ENCODE measurements at regions not wholly inside any gene's neighbourhood (a gene's known extent, or its start where the extent isn't known, plus 50 kb on each side); places are given as distances from the start of the nearest gene placed in this dataset.

DNA sequence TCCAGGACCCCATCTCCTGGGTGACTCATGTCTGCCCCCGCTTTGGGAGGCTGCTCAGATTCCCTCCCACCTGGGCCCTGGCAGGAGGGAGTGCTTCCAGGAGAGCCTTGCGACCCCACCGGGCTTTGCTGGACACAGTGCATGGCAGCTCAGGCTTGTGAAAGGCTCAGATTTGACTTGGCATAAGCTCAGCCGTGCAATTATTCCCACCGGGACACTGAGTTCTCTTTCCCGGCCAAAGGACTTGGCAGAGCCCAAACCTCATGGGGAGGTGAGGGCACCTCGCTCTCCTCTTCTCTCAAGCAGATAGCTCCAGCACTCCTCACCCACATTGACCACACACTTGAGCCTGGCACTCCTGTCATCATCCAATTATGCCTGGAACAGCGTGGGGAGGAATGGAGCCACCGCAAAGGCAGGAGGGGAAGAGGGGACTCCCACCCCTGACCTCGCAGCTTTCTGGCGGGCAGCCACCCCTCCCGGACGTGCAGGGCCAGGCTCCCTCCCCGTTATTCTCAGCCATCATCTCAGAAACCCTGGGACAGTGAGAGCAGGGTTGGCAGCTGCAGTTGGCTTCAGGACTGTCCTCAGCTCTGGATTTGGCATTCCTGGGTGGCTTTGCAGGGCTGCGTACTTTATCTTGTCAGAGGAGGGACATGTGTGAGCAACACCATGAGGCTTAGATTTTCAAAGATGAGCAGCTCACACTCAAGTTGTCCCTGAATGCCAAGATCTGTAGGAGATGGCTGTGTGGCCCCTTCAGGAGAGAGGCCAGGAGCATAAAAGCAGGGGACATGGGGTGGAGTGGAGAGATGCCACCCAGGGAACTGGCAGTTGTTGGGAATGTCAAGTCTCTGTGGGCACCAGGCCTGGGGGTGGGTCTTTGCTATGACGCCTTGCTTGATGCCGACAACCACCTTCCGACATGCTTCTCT lies 306.2 kb downstream of the TEX29 start:
- 52 to 67% methylated on average over 10 to 15 of the region's 18 CpGs for WGBS, 2 donors
- DNase-seq = no peak
- intact Hi-C loops (cut with DNase I) = no loop called here

DNA sequence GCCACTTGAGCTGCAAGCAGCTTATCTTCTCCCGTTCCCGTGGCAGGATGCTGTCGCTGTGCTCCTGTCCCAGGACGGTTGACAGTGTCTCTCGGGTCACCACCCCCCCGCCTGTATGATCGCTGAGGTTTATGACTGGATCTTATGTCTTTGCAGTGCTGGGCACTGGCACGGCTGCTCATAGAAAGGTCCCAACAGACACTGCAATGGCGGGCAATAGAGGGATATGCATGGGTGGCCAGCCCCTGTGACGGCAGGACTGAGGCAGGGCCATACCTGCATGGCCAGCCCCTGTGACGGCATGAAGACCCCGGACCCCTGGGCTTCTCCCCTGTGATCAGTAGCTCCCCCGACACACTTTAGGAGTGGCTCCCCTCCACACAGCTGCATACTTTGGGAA lies 307.2 kb downstream of the TEX29 start:
- intact Hi-C loops (cut with DNase I) = no loop called here
- no peak for TF ChIP-seq POLR2A (IDR thresholded peaks at IDR 0.05)
- TF ChIP-seq, protein P1, sequence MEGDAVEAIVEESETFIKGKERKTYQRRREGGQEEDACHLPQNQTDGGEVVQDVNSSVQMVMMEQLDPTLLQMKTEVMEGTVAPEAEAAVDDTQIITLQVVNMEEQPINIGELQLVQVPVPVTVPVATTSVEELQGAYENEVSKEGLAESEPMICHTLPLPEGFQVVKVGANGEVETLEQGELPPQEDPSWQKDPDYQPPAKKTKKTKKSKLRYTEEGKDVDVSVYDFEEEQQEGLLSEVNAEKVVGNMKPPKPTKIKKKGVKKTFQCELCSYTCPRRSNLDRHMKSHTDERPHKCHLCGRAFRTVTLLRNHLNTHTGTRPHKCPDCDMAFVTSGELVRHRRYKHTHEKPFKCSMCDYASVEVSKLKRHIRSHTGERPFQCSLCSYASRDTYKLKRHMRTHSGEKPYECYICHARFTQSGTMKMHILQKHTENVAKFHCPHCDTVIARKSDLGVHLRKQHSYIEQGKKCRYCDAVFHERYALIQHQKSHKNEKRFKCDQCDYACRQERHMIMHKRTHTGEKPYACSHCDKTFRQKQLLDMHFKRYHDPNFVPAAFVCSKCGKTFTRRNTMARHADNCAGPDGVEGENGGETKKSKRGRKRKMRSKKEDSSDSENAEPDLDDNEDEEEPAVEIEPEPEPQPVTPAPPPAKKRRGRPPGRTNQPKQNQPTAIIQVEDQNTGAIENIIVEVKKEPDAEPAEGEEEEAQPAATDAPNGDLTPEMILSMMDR (IDR thresholded peaks at IDR 0.05) = no peak
- Histone ChIP-seq H3K36me3 (no peaks in the 10 kb centered on the region), H3K9me3 (no peaks in the 10 kb centered on the region), H3K27me3 (no peaks in the 10 kb centered on the region), H3K4me3 (no peak overlapping the region), H3K27ac (no peak overlapping the region), H3K4me1 (no peaks in the 10 kb centered on the region)
- no peak for DNase-seq
- 60 to 80% methylated on average over 2 to 12 of the region's 13 CpGs for WGBS, 2 donors

More for the DNA sequence above, 306.2 kb downstream of the TEX29 start:
- no peaks in the 10 kb centered on the region for H3K36me3 ChIP-seq
- TF ChIP-seq POLR2A (IDR thresholded peaks at IDR 0.05) = no peak
- TF ChIP-seq, protein P1 (IDR thresholded peaks at IDR 0.05) = no peak
- H3K27me3 ChIP-seq = no peaks in the 10 kb centered on the region
- H3K27ac ChIP-seq = no peak overlapping the region
- H3K9me3 ChIP-seq = no peaks in the 10 kb centered on the region
- no peaks in the 10 kb centered on the region for H3K4me1 ChIP-seq
- no peak overlapping the region for H3K4me3 ChIP-seq

DNA sequence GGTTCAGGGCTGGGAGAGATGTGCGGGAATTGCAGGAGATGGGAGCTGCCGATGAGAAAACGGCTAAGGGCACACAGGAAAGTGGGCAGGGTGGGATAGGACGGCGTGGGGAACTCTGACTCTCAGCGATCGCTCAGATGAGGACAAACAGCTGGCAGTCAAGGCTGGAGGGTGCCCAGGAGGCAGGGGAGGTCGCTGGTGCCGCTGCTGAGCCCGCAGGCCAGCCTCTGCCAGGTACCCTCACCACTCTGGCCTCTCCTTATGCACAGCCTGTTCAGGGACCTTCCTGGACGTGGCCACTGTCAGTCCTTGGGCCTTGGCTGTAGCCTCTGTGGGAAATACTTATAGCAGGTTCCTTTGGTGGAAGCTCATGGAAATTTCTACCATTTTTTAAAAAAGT lies 308.6 kb downstream of the TEX29 start:
- no peak for TF ChIP-seq POLR2A (IDR thresholded peaks at IDR 0.05)
- TF ChIP-seq, protein P1 (IDR thresholded peaks at IDR 0.05) = no peak
- Histone ChIP-seq H3K27ac (no peak overlapping the region), H3K9me3 (no peaks in the 10 kb centered on the region), H3K4me1 (no peaks in the 10 kb centered on the region), H3K27me3 (no peaks in the 10 kb centered on the region), H3K4me3 (no peak overlapping the region), H3K36me3 (no peaks in the 10 kb centered on the region)
- intact Hi-C loops (cut with DNase I) = no loop called here
- no peak for DNase-seq
- WGBS, 2 donors = 65 to 69% methylated on average over 10 of the region's 11 CpGs

DNA sequence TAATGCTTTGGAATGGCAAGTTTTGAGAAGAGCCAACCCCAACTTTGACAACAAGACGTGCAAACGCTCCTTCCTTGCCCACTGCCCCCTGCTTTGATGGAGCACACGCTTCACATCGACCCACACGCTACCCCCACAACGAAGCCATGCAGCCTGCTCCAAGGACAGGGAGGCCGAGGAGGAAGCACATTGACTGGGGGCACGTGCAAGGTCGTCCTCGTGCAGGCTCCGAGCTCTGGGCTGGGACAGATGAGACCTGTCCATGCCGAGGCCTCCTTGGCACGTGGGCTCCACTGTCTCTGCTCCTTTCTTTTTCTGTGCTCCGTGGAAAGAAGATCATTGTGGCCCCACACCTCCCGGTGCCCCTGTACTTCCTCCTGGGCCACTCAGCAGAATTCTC lies 309.0 kb downstream of the TEX29 start:
- Histone ChIP-seq H3K36me3 (no peaks in the 10 kb centered on the region), H3K9me3 (no peaks in the 10 kb centered on the region), H3K27ac (no peak overlapping the region), H3K27me3 (no peaks in the 10 kb centered on the region), H3K4me1 (no peaks in the 10 kb centered on the region), H3K4me3 (no peak overlapping the region)
- intact Hi-C loops (cut with DNase I) = no loop called here
- DNase-seq = no peak
- 61 to 69% methylated on average over 4 to 8 of the region's 15 CpGs for whole genome bisulfite sequencing, 2 donors
- TF ChIP-seq, protein P1 (IDR thresholded peaks at IDR 0.05) = no peak
- no peak for TF ChIP-seq POLR2A (IDR thresholded peaks at IDR 0.05)

DNA sequence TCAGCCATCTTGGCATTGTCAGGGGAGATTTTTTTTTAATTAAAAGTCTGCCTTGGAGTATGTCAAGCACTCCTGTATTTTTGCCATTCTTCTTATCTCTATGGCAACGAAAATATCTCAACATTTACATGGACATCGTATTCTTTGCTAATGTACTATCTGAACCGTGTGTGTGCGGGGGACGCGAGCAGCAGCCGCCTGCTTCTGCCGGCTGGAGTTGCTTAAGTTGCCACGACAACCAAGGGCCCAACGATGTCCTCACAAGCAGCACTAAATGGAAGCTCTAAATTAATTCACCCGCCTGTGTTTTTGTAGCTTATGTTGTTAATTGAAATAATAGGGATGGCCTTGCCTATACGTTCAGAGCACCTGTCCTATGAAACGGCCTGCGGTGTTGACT lies 309.5 kb downstream of the TEX29 start:
- no peak overlapping the region for H3K4me3 ChIP-seq
- no peak for DNase-seq
- intact Hi-C loops (cut with DNase I) = no loop called here
- TF ChIP-seq, protein P1 (IDR thresholded peaks at IDR 0.05) = no peak
- TF ChIP-seq POLR2A (IDR thresholded peaks at IDR 0.05) = no peak
- no peaks in the 10 kb centered on the region for H3K9me3 ChIP-seq
- H3K27ac ChIP-seq = no peak overlapping the region
- H3K4me1 ChIP-seq = no peaks in the 10 kb centered on the region
- no peaks in the 10 kb centered on the region for H3K27me3 ChIP-seq
- WGBS, 2 donors = 61 to 66% methylated on average over 14 of the region's 14 CpGs
- H3K36me3 ChIP-seq = no peaks in the 10 kb centered on the region
